HG03439 (cell line): ENCODE measurements at regions not wholly inside any gene's neighbourhood (a gene's known extent, or its start where the extent isn't known, plus 50 kb on each side); places are given as distances from the start of the nearest gene placed in this dataset.
"Not testable (repeated sequence)": the region's sequence is repeated elsewhere in the genome, so short reads cannot be mapped to it uniquely, and the experiment has no call there.

Experiments
- ATAC-seq: cut with Tn5 transposase; IDR thresholded peaks from one replicate; pipeline ENCODE4 v1.9.1; 2021; ENCODE audit warnings: mild to moderate bottlenecking, moderate library complexity; ENCODE audit not compliant: unreplicated experiment

- ATAC-seq: no peak
These were observed 58.8 kb downstream of the UQCRFS1 start for GRCh38 chr19:29154163-29154562.

- ATAC-seq: no peak
These were observed 67.2 kb downstream of the UQCRFS1 start for GRCh38 chr19:29145756-29146155.

GRCh38 chr19:29143183-29143582 lies 69.8 kb downstream of the UQCRFS1 start:
- ATAC-seq: no peak

GRCh38 chr19:29139227-29139626 lies 73.7 kb downstream of the UQCRFS1 start:
- no peak for ATAC-seq

GRCh38 chr19:29138206-29138605 lies 74.7 kb downstream of the UQCRFS1 start:
- not testable (repeated sequence) for ATAC-seq

- ATAC-seq: no peak
These were observed 81.5 kb downstream of the UQCRFS1 start for GRCh38 chr19:29131456-29131855.

- no peak for ATAC-seq
These were observed 83.8 kb downstream of the UQCRFS1 start for GRCh38 chr19:29129148-29129547.

- no peak for ATAC-seq
These were observed 84.7 kb downstream of the UQCRFS1 start for GRCh38 chr19:29128203-29128602.

GRCh38 chr19:29122185-29122584 lies 90.8 kb downstream of the UQCRFS1 start:
- ATAC-seq: no peak

GRCh38 chr19:29121684-29122083 lies 91.3 kb downstream of the UQCRFS1 start:
- no peak for ATAC-seq

GRCh38 chr19:29120466-29120865 lies 92.5 kb downstream of the UQCRFS1 start:
- no peak for ATAC-seq

GRCh38 chr19:29119590-29119989 lies 93.4 kb downstream of the UQCRFS1 start:
- no peak for ATAC-seq

- ATAC-seq: no peak
These were observed 94.6 kb downstream of the UQCRFS1 start for GRCh38 chr19:29118389-29118788.

GRCh38 chr19:29117926-29118325 lies 95.0 kb downstream of the UQCRFS1 start:
- ATAC-seq: no peak

GRCh38 chr19:29115181-29115580 lies 97.8 kb downstream of the UQCRFS1 start:
- no peak for ATAC-seq

GRCh38 chr19:29113838-29114237 lies 99.1 kb downstream of the UQCRFS1 start:
- ATAC-seq: no peak

- ATAC-seq: no peak
These were observed 101.4 kb downstream of the UQCRFS1 start for GRCh38 chr19:29111576-29111975.

- ATAC-seq: no peak
These were observed 105.1 kb downstream of the UQCRFS1 start for GRCh38 chr19:29107831-29108230.

- no peak for ATAC-seq
These were observed 106.5 kb downstream of the UQCRFS1 start for GRCh38 chr19:29106346-29106885.

GRCh38 chr19:29105629-29106292 lies 107.2 kb downstream of the UQCRFS1 start:
- no peak for ATAC-seq

- no peak for ATAC-seq
These were observed 108.2 kb downstream of the UQCRFS1 start for GRCh38 chr19:29104605-29105241.

GRCh38 chr19:29098863-29099481 lies 114.0 kb downstream of the UQCRFS1 start:
- ATAC-seq: no peak
